ENCODE measurements at regions not wholly inside any gene's neighbourhood (a gene's known extent, or its start where the extent isn't known, plus 50 kb on each side); places are given as distances from the start of the nearest gene placed in this dataset.

DNA sequence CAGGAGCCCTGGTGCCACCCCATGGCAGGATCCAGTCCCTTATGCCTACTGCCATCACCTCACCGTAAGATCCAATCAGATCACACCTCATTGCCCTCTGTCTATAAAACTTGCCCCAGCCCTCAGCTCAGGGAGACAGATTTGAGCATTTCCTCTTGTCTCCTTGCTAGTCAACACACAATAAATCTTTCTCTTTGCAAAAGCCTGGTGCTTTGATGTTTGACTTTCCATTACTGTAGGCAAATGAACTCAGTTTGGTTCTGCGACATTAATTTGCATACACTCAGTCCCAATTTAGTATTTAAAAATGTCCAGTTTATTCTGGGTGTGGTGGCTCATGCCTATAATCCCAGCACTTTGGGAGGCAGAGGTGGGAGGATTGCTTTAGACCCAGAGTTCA lies 188.4 kb downstream of the AEBP2 start:
- no peak overlapping the region for H3K27ac ChIP-seq (ENCODE audit: low read depth, low read length)

DNA sequence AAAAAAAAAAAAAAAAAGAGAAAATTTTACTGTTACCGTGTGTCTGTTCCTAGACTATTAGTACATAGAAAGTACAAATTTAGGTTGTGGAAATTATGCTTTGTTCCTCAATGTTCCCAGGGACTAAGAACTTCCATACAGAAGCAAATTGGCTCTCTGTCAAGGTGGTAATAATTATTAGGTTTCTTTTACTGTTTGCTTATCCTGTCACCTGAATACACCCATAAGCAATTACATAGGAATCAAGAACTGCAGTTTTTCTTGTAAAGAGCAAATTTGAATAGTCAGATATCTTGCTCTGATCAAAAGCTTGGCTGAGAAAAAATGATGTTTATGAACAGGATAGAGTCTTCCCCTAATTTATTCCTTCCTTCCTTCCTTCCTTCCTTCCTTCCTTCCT lies 191.2 kb downstream of the AEBP2 start:
- H3K4me3 ChIP-seq (ENCODE audit: low read depth in 1 of 2, low read length in 2 of 2), result no peak overlapping the region
- H3K9me3 ChIP-seq (ENCODE audit: low read length), result no peaks in the 10 kb centered on the region
- no peaks in the 10 kb centered on the region for H3K36me3 ChIP-seq (ENCODE audit: insufficient read depth, low read length)
- no peak overlapping the region for H3K27ac ChIP-seq (ENCODE audit: low read depth, low read length)
- no peaks in the 10 kb centered on the region for H3K27me3 ChIP-seq (ENCODE audit: control insufficient read depth in 1 of 2, insufficient read depth in 2 of 2, low read length in 2 of 2)
- H3K4me1 ChIP-seq (ENCODE audit: insufficient read depth, low read length), result no peaks in the 10 kb centered on the region
- H3K9ac ChIP-seq (ENCODE audit: low read length), result no peak overlapping the region

More for the DNA sequence above, 188.4 kb downstream of the AEBP2 start:
- H3K36me3 ChIP-seq (ENCODE audit: insufficient read depth, low read length), result no peaks in the 10 kb centered on the region
- H3K4me3 ChIP-seq (ENCODE audit: low read depth in 1 of 2, low read length in 2 of 2), result no peak overlapping the region
- no peaks in the 10 kb centered on the region for H3K27me3 ChIP-seq (ENCODE audit: control insufficient read depth in 1 of 2, insufficient read depth in 2 of 2, low read length in 2 of 2)
- H3K4me1 ChIP-seq (ENCODE audit: insufficient read depth, low read length), result no peaks in the 10 kb centered on the region
- no peak overlapping the region for H3K9ac ChIP-seq (ENCODE audit: low read length)
- no peaks in the 10 kb centered on the region for H3K9me3 ChIP-seq (ENCODE audit: low read length)

DNA sequence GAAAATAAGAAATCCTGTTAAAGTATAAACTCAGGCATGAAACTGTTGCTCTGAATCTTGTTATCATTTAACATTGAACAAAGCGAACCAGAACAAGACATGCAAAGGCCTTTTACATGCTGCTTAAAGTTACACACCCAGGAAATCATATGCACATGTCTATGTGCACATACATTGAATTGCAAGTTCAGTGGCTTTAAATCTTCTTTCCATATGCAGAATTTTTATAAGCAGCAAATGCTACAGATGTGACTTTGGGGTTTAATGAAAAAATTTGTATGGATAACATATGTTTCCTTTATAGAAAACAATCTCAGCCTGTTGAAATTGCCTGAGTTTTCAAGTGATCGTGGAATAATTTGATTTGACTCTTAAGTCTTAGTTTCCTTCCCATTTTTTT lies 193.9 kb downstream of the AEBP2 start:
- Histone ChIP-seq H3K9me3 (ENCODE audit: low read length) (no peaks in the 10 kb centered on the region), H3K36me3 (ENCODE audit: insufficient read depth, low read length) (no peaks in the 10 kb centered on the region), H3K9ac (ENCODE audit: low read length) (no peak overlapping the region), H3K27ac (ENCODE audit: low read depth, low read length) (no peak overlapping the region), H3K27me3 (ENCODE audit: control insufficient read depth in 1 of 2, insufficient read depth in 2 of 2, low read length in 2 of 2) (no peaks in the 10 kb centered on the region), H3K4me1 (ENCODE audit: insufficient read depth, low read length) (no peaks in the 10 kb centered on the region), H3K4me3 (ENCODE audit: low read depth in 1 of 2, low read length in 2 of 2) (no peak overlapping the region)

DNA sequence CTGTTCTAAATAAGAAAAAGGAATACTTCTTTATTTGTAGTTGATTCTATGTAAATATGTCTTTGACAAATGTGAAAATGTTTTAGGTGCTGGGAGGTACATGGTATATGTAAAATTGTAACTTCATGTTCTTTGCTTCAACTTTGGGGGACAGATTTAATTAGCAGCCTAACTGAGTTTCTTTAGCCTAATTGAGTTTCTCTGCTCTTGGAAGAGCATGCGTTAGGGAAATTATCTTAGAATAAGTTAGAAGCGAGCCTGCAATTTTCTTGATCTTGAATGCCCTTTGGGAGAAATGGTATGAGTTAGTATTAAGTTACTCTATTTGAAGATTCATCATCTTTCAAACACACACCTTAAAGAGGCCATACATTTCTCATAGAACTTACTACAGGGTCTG lies 194.3 kb downstream of the AEBP2 start:
- Histone ChIP-seq H3K4me1 (ENCODE audit: insufficient read depth, low read length) (no peaks in the 10 kb centered on the region), H3K27ac (ENCODE audit: low read depth, low read length) (no peak overlapping the region), H3K36me3 (ENCODE audit: insufficient read depth, low read length) (no peaks in the 10 kb centered on the region), H3K4me3 (ENCODE audit: low read depth in 1 of 2, low read length in 2 of 2) (no peak overlapping the region), H3K9ac (ENCODE audit: low read length) (no peak overlapping the region), H3K9me3 (ENCODE audit: low read length) (no peaks in the 10 kb centered on the region), H3K27me3 (ENCODE audit: control insufficient read depth in 1 of 2, insufficient read depth in 2 of 2, low read length in 2 of 2) (no peaks in the 10 kb centered on the region)

DNA sequence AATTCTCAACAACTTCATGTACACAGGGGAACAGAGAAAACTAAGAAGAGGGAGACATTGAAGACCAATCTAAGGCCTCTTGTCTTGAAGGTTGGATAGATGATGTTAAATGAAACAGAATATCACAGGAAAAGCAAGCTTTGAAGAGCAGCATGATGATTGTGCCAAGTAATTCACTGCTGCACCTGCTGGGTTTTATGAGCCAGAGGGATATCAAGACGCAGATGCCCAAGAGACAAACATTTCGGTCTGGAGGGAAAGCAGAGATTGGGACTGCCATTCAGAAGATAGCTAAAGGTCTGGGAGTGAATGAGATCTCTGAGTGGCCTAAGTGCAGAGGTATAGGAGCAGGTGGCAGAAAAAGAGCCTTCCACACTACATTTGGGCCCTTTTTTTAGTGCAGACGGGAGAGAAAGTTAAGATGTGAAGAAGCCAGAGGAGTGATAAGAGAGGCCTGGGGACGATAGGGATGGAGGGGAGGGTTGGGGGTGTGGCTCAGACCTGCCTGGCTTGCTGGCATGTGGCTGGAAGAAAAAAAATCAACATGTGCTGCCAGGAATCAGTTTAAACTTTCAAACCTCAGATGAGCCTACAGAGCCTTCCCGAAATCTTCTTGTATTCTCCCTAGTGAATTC lies 200.6 kb downstream of the AEBP2 start:
- Histone ChIP-seq H3K27ac (ENCODE audit: low read depth, low read length) (no peak overlapping the region), H3K27me3 (ENCODE audit: control insufficient read depth in 1 of 2, insufficient read depth in 2 of 2, low read length in 2 of 2) (no peaks in the 10 kb centered on the region), H3K36me3 (ENCODE audit: insufficient read depth, low read length) (no peaks in the 10 kb centered on the region), H3K9ac (ENCODE audit: low read length) (no peak overlapping the region), H3K4me1 (ENCODE audit: insufficient read depth, low read length) (no peaks in the 10 kb centered on the region), H3K9me3 (ENCODE audit: low read length) (no peaks in the 10 kb centered on the region), H3K4me3 (ENCODE audit: low read depth in 1 of 2, low read length in 2 of 2) (no peak overlapping the region)

DNA sequence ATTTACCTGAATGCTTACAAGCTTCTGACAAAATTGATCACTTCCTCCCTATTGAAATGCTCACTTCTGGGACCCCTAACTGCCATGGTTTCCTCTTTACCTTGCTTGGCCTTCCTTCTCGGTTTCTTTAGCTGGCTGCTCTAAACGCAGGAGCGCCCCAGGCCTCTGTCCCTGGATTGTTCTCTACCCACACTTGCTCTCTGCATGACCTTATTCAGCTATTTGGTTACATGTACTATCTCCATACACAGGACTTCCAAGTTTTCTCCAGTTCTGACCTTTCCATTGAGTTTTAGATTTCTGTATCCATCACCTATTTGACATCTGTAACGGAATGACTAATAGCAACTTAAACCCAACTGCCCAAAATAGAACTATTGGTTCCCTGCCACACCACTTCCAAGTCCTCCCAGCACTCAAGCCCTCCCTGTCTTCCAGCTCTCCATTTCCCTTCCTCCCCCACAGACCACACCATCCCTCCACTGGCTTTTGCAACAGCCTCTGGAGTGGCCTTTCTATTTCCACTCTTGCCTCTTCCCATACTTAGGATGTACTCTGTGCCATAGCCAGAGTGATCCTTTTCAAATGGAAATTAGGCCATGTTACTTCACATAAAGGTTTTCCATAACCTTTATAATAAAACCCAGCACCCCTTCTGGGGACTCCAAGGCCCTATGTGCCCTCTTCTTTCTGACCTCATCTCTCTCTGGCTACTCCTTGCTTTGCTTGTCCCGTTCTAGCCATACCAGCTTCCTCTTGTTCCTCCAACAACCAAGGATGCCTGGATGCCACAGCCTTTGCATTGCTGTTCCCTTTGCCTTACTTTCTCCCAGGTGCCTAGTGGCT lies 202.2 kb downstream of the AEBP2 start:
- no peaks in the 10 kb centered on the region for H3K36me3 ChIP-seq (ENCODE audit: insufficient read depth, low read length)
- H3K27me3 ChIP-seq (ENCODE audit: control insufficient read depth in 1 of 2, insufficient read depth in 2 of 2, low read length in 2 of 2), result no peaks in the 10 kb centered on the region
- H3K4me3 ChIP-seq (ENCODE audit: low read depth in 1 of 2, low read length in 2 of 2), result no peak overlapping the region
- H3K27ac ChIP-seq (ENCODE audit: low read depth, low read length), result no peak overlapping the region
- H3K4me1 ChIP-seq (ENCODE audit: insufficient read depth, low read length), result no peaks in the 10 kb centered on the region
- H3K9me3 ChIP-seq (ENCODE audit: low read length), result no peaks in the 10 kb centered on the region
- no peak overlapping the region for H3K9ac ChIP-seq (ENCODE audit: low read length)

DNA sequence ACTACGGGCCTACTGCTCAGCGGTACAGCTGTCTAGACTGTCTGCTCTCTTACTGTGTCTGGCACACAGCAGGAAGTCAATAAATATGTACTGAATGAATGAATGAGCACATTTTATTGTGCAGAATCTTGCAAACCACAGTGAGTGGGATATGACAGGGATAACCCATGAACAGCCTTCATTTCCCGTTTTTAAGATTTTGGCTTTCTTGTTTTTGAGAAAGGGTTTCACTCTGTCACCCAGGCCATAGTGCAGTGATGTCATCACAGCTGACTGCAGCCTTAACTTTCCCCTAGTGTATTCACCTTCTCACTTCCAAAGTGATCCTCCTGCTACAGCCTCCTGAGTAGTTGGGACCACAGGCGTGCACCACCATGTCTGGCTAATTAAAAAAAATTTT lies 203.1 kb downstream of the AEBP2 start:
- no peak overlapping the region for H3K4me3 ChIP-seq (ENCODE audit: low read depth in 1 of 2, low read length in 2 of 2)
- H3K27ac ChIP-seq (ENCODE audit: low read depth, low read length), result no peak overlapping the region
- H3K4me1 ChIP-seq (ENCODE audit: insufficient read depth, low read length), result no peaks in the 10 kb centered on the region
- H3K36me3 ChIP-seq (ENCODE audit: insufficient read depth, low read length), result no peaks in the 10 kb centered on the region
- no peak overlapping the region for H3K9ac ChIP-seq (ENCODE audit: low read length)
- H3K9me3 ChIP-seq (ENCODE audit: low read length), result no peaks in the 10 kb centered on the region
- H3K27me3 ChIP-seq (ENCODE audit: control insufficient read depth in 1 of 2, insufficient read depth in 2 of 2, low read length in 2 of 2), result no peaks in the 10 kb centered on the region

DNA sequence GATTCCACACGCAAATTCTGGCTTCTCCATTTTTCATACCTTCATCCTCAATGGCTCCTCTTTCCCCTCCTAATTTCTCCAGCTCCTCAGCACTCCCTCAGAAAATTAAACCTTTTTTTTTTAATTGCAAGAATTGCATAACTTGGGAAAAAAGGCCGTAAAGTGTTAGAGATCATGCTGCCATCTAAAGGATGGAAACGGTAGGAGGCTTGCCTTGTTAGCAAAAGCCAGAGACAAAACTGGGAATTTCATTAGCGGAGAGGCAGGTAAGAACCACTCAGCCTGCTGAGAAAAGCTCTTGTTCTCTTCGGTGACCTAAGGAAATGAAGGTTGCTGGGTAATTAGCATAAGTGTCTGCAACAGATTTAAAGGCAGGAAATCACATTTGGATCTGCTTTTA lies 204.3 kb downstream of the AEBP2 start:
- Histone ChIP-seq H3K27ac (ENCODE audit: low read depth, low read length) (no peak overlapping the region), H3K9ac (ENCODE audit: low read length) (no peak overlapping the region)

DNA sequence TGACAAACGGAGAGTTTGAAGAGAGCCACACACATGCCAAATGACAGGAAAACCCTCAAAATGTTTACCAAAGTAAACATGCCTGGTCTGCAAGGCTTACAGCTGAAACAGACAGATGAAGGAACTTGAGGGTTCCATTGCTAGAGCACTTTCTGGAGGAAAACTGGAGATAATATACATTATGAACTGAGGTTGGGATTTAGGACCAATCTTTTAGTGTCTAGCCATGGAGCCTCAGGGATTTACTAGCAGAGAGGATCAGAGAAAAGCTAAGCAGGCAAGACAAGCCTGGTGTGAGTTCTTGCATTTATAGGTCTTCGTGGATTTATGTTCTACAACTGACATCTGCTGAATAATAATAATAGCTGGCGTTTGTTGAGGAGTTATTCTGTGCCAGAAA lies 205.3 kb downstream of the AEBP2 start:
- no peak overlapping the region for H3K4me3 ChIP-seq (ENCODE audit: low read depth in 1 of 2, low read length in 2 of 2)
- no peak overlapping the region for H3K27ac ChIP-seq (ENCODE audit: low read depth, low read length)
- peaks cover 10% of the 10 kb centered on the region for H3K4me1 ChIP-seq (ENCODE audit: insufficient read depth, low read length)
- no peaks in the 10 kb centered on the region for H3K27me3 ChIP-seq (ENCODE audit: control insufficient read depth in 1 of 2, insufficient read depth in 2 of 2, low read length in 2 of 2)
- H3K9me3 ChIP-seq (ENCODE audit: low read length), result no peaks in the 10 kb centered on the region
- no peaks in the 10 kb centered on the region for H3K36me3 ChIP-seq (ENCODE audit: insufficient read depth, low read length)
- H3K9ac ChIP-seq (ENCODE audit: low read length), result no peak overlapping the region

More for the DNA sequence above, 204.3 kb downstream of the AEBP2 start:
- Histone ChIP-seq H3K4me3 (ENCODE audit: low read depth in 1 of 2, low read length in 2 of 2) (no peak overlapping the region), H3K27me3 (ENCODE audit: control insufficient read depth in 1 of 2, insufficient read depth in 2 of 2, low read length in 2 of 2) (no peaks in the 10 kb centered on the region), H3K9me3 (ENCODE audit: low read length) (no peaks in the 10 kb centered on the region), H3K4me1 (ENCODE audit: insufficient read depth, low read length) (peaks cover 10% of the 10 kb centered on the region), H3K36me3 (ENCODE audit: insufficient read depth, low read length) (no peaks in the 10 kb centered on the region)

DNA sequence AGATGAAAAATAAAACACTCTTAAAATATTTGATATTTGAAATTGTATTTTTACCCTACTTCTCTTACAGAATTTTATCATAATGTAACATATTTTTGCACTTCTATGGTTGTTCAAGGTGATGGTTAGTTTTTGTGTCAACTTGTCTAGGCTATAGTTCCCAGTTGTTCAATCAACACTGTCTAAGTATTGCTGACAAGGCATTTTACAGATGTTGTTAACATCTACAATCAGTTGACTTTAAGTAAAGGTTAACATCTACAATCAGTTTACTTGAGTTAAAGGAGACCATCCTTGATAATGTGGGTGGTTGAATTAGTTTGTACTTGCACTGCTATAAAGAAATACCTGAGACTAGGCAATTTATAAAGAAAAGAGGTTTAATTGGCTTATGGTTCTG lies 206.5 kb downstream of the AEBP2 start:
- no peaks in the 10 kb centered on the region for H3K36me3 ChIP-seq (ENCODE audit: insufficient read depth, low read length)
- H3K27ac ChIP-seq (ENCODE audit: low read depth, low read length), result no peak overlapping the region
- no peaks in the 10 kb centered on the region for H3K27me3 ChIP-seq (ENCODE audit: control insufficient read depth in 1 of 2, insufficient read depth in 2 of 2, low read length in 2 of 2)
- no peak overlapping the region for H3K9ac ChIP-seq (ENCODE audit: low read length)
- H3K9me3 ChIP-seq (ENCODE audit: low read length), result no peaks in the 10 kb centered on the region
- H3K4me3 ChIP-seq (ENCODE audit: low read depth in 1 of 2, low read length in 2 of 2), result no peak overlapping the region
- peaks cover 10% of the 10 kb centered on the region for H3K4me1 ChIP-seq (ENCODE audit: insufficient read depth, low read length)

DNA sequence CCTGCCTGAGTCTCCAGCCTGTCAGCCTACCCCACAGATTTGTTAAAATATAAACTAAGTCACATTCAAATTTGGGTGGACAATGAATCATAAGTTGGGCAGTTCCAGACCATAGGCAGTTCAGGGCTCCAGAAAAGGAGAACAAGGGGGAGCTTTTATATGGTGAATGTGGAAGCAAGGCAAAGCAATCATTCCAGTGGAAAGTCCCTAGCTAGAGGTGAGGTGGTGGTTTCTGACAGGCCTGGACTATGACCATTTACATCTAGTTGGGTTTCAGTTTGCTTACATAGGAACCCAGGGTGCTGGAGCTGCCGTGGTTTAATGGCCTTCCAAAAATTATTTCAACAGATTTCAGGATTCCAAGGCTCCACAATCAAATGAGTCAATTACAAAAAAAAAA lies 207.3 kb downstream of the AEBP2 start:
- Histone ChIP-seq H3K9ac (ENCODE audit: low read length) (no peak overlapping the region), H3K4me1 (ENCODE audit: insufficient read depth, low read length) (peaks cover 10% of the 10 kb centered on the region), H3K36me3 (ENCODE audit: insufficient read depth, low read length) (no peaks in the 10 kb centered on the region), H3K27ac (ENCODE audit: low read depth, low read length) (no peak overlapping the region), H3K4me3 (ENCODE audit: low read depth in 1 of 2, low read length in 2 of 2) (no peak overlapping the region), H3K9me3 (ENCODE audit: low read length) (no peaks in the 10 kb centered on the region), H3K27me3 (ENCODE audit: control insufficient read depth in 1 of 2, insufficient read depth in 2 of 2, low read length in 2 of 2) (no peaks in the 10 kb centered on the region)

Data from muscle layer of colon (tissue), 2 donors.